ENCODE measurements at regions not wholly inside any gene's neighbourhood (a gene's known extent, or its start where the extent isn't known, plus 50 kb on each side); places are given as distances from the start of the nearest gene placed in this dataset.

- no peaks in the 10 kb centered on the region for H3F3A ChIP-seq (ENCODE audit: insufficient read depth)
- H2AFZ ChIP-seq, result no peak overlapping the region
- H4K20me1 ChIP-seq (ENCODE audit: insufficient read depth), result no peaks in the 10 kb centered on the region
- H3K27ac ChIP-seq, result no peak overlapping the region
- H3K4me1 ChIP-seq (ENCODE audit: insufficient read depth), result no peaks in the 10 kb centered on the region
- H3K9ac ChIP-seq, result no peak overlapping the region
- no peaks in the 10 kb centered on the region for H3K36me3 ChIP-seq (ENCODE audit: low read depth)
- no peaks in the 10 kb centered on the region for H3K9me2 ChIP-seq (ENCODE audit: insufficient read depth)
- H3K4me2 ChIP-seq (ENCODE audit: unreplicated experiment), result no peak overlapping the region
- WGBS, 2 experiments (ENCODE audit: low coverage in 1 of 2, low lambda C conversion rate in 2 of 2, missing lambda C conversion rate in 2 of 2), result 77 to 83% methylated on average over 1 of the region's 1 CpG
- no peak for DNase-seq
- TF ChIP-seq EZH2phosphoT487 (IDR thresholded peaks at IDR 0.05; ENCODE audit: insufficient read depth, low read depth), result no peak
- H3K4me3 ChIP-seq, result no peak overlapping the region
- no peaks in the 10 kb centered on the region for H3K9me3 ChIP-seq (ENCODE audit: low read depth)
- H3K27me3 ChIP-seq (replicated peaks; ENCODE audit: insufficient read depth), result no peaks in the 10 kb centered on the region
- in situ Hi-C loops (cut with MboI), result no loop called here
- no peaks in the 10 kb centered on the region for H3K79me2 ChIP-seq (ENCODE audit: insufficient read depth)
Measured at GRCh38 chr4:148814030-148814429, 371.8 kb upstream of the NR3C2 start.

- no peak for TF ChIP-seq EZH2 (IDR thresholded peaks at IDR 0.05; ENCODE audit: insufficient read depth, poor library complexity, severe bottlenecking)
- TF ChIP-seq EZH2phosphoT487 (IDR thresholded peaks at IDR 0.05; ENCODE audit: insufficient read depth, low read depth), result no peak
- Histone ChIP-seq H2AFZ (no peak overlapping the region), H3K36me3 (ENCODE audit: low read depth) (no peaks in the 10 kb centered on the region), H3K9ac (no peak overlapping the region), H3K9me3 (ENCODE audit: low read depth) (no peaks in the 10 kb centered on the region), H3K27me3 (replicated peaks; ENCODE audit: insufficient read depth) (no peaks in the 10 kb centered on the region), H3K4me2 (ENCODE audit: unreplicated experiment) (no peak overlapping the region), H3K27ac (no peak overlapping the region), H3K4me1 (ENCODE audit: insufficient read depth) (no peaks in the 10 kb centered on the region), H3K79me2 (ENCODE audit: insufficient read depth) (no peaks in the 10 kb centered on the region), H3F3A (ENCODE audit: insufficient read depth) (no peaks in the 10 kb centered on the region), H3K4me3 (no peak overlapping the region), H3K9me2 (ENCODE audit: insufficient read depth) (no peaks in the 10 kb centered on the region), H4K20me1 (ENCODE audit: insufficient read depth) (no peaks in the 10 kb centered on the region)
- no peak for DNase-seq
- in situ Hi-C loops (cut with MboI), result no loop called here
Measured at GRCh38 chr4:148813289-148813688, 371.1 kb upstream of the NR3C2 start.

DNA sequence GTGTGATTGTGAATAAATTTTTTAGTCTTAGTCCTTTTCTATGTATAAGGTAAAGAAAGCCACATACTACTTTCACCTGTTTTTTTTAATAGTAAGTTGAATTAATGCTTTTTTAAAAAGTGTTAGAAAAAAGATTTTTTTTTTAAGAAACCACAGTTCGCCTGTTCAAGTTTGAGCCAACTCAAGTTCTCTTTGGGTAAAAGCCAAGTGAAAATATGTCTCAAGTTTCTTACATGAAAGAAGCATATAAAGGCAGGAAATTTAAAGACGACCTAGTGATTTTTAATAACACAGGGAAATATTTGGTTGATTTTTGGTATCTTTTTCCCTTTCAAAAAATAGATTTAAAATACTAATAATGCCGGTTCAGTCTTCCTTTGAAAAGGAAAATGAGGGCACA, 369.9 kb upstream of the NR3C2 start:
- no peaks in the 10 kb centered on the region for H3K27me3 ChIP-seq (replicated peaks; ENCODE audit: insufficient read depth)
- no peaks in the 10 kb centered on the region for H3K4me1 ChIP-seq (ENCODE audit: insufficient read depth)
- H4K20me1 ChIP-seq (ENCODE audit: insufficient read depth), result no peaks in the 10 kb centered on the region
- H3K79me2 ChIP-seq (ENCODE audit: insufficient read depth), result no peaks in the 10 kb centered on the region
- H3K4me3 ChIP-seq, result no peak overlapping the region
- H3K9ac ChIP-seq, result no peak overlapping the region
- no peaks in the 10 kb centered on the region for H3F3A ChIP-seq (ENCODE audit: insufficient read depth)
- 0 to 3% methylated on average over 3 of the region's 3 CpGs for WGBS, 2 experiments (ENCODE audit: low coverage in 1 of 2, low lambda C conversion rate in 2 of 2, missing lambda C conversion rate in 2 of 2)
- no peak overlapping the region for H3K27ac ChIP-seq
- H2AFZ ChIP-seq, result no peak overlapping the region
- no peak for DNase-seq
- no peaks in the 10 kb centered on the region for H3K36me3 ChIP-seq (ENCODE audit: low read depth)
- TF ChIP-seq EZH2phosphoT487 (IDR thresholded peaks at IDR 0.05; ENCODE audit: insufficient read depth, low read depth), result no peak
- no peak for TF ChIP-seq EZH2 (IDR thresholded peaks at IDR 0.05; ENCODE audit: insufficient read depth, poor library complexity, severe bottlenecking)
- in situ Hi-C loops (cut with MboI), result no loop called here
- no peaks in the 10 kb centered on the region for H3K9me2 ChIP-seq (ENCODE audit: insufficient read depth)
- H3K4me2 ChIP-seq (ENCODE audit: unreplicated experiment), result no peak overlapping the region
- no peaks in the 10 kb centered on the region for H3K9me3 ChIP-seq (ENCODE audit: low read depth)

- no peaks in the 10 kb centered on the region for H3K9me3 ChIP-seq (ENCODE audit: low read depth)
- no peaks in the 10 kb centered on the region for H3K36me3 ChIP-seq (ENCODE audit: low read depth)
- no peaks in the 10 kb centered on the region for H3K9me2 ChIP-seq (ENCODE audit: insufficient read depth)
- H3K4me1 ChIP-seq (ENCODE audit: insufficient read depth), result no peaks in the 10 kb centered on the region
- no peak overlapping the region for H3K4me3 ChIP-seq
- H3K4me2 ChIP-seq (ENCODE audit: unreplicated experiment), result no peak overlapping the region
- TF ChIP-seq EZH2 (IDR thresholded peaks at IDR 0.05; ENCODE audit: insufficient read depth, poor library complexity, severe bottlenecking) (no peak), EZH2phosphoT487 (IDR thresholded peaks at IDR 0.05; ENCODE audit: insufficient read depth, low read depth) (no peak)
- H3K79me2 ChIP-seq (ENCODE audit: insufficient read depth), result no peaks in the 10 kb centered on the region
- H3K27me3 ChIP-seq (replicated peaks; ENCODE audit: insufficient read depth), result no peaks in the 10 kb centered on the region
- H3K9ac ChIP-seq, result no peak overlapping the region
- no peak overlapping the region for H3K27ac ChIP-seq
- in situ Hi-C loops (cut with MboI), result no loop called here
- 54 to 66% methylated on average over 2 of the region's 2 CpGs for WGBS, 2 experiments (ENCODE audit: low coverage in 1 of 2, low lambda C conversion rate in 2 of 2, missing lambda C conversion rate in 2 of 2)
- H2AFZ ChIP-seq, result no peak overlapping the region
- no peaks in the 10 kb centered on the region for H3F3A ChIP-seq (ENCODE audit: insufficient read depth)
- no peak for DNase-seq
- no peaks in the 10 kb centered on the region for H4K20me1 ChIP-seq (ENCODE audit: insufficient read depth)
Measured at GRCh38 chr4:148810461-148810860, 368.2 kb upstream of the NR3C2 start.

- no peak for DNase-seq
- Histone ChIP-seq H3K4me3 (no peak overlapping the region), H3K9ac (no peak overlapping the region), H3K9me3 (ENCODE audit: low read depth) (no peaks in the 10 kb centered on the region), H2AFZ (no peak overlapping the region), H3K36me3 (ENCODE audit: low read depth) (no peaks in the 10 kb centered on the region), H3K4me1 (ENCODE audit: insufficient read depth) (no peaks in the 10 kb centered on the region), H3K27ac (no peak overlapping the region), H3K27me3 (replicated peaks; ENCODE audit: insufficient read depth) (no peaks in the 10 kb centered on the region), H3K9me2 (ENCODE audit: insufficient read depth) (no peaks in the 10 kb centered on the region), H3K4me2 (ENCODE audit: unreplicated experiment) (no peak overlapping the region), H4K20me1 (ENCODE audit: insufficient read depth) (no peaks in the 10 kb centered on the region), H3F3A (ENCODE audit: insufficient read depth) (no peaks in the 10 kb centered on the region), H3K79me2 (ENCODE audit: insufficient read depth) (no peaks in the 10 kb centered on the region)
- WGBS, 2 experiments (ENCODE audit: low coverage in 1 of 2, low lambda C conversion rate in 2 of 2, missing lambda C conversion rate in 2 of 2), result 0% methylated on average over 1 of the region's 1 CpG
- no peak for TF ChIP-seq EZH2phosphoT487 (IDR thresholded peaks at IDR 0.05; ENCODE audit: insufficient read depth, low read depth)
- no peak for TF ChIP-seq EZH2 (IDR thresholded peaks at IDR 0.05; ENCODE audit: insufficient read depth, poor library complexity, severe bottlenecking)
- in situ Hi-C loops (cut with MboI), result no loop called here
Measured at GRCh38 chr4:148808416-148808815, 366.2 kb upstream of the NR3C2 start.
